Nephron (organoid): ENCODE measurements at regions not wholly inside any gene's neighbourhood (a gene's known extent, or its start where the extent isn't known, plus 50 kb on each side); places are given as distances from the start of the nearest gene placed in this dataset.

ENCODE experiments used
- H3K27ac Mint-ChIP-seq, 3 experiments: 2 replicates each; pipeline ENCODE4 v1.8.0; 2020; ENCODE audit warnings: mixed read lengths in 3 of 3, mild to moderate bottlenecking in 2 of 3, moderate library complexity in 1 of 3
- H3K27me3 Mint-ChIP-seq: 2 replicates; pipeline ENCODE4 v1.8.0; 2021; ENCODE audit warnings: low read depth, mild to moderate bottlenecking, moderate library complexity, mixed read lengths
- H3K36me3 Mint-ChIP-seq: 2 replicates; pipeline ENCODE4 v1.8.0; 2020; ENCODE audit warnings: low read depth, mixed read lengths
- H3K4me1 Mint-ChIP-seq: 2 replicates; pipeline ENCODE4 v1.8.0; 2020; ENCODE audit warnings: mixed read lengths
- H3K4me3 Mint-ChIP-seq, 3 experiments: 2 replicates each; pipeline ENCODE4 v1.8.0; 2020; ENCODE audit warnings: mild to moderate bottlenecking in 3 of 3, mixed read lengths in 3 of 3, moderate library complexity in 2 of 3
- H3K9me3 Mint-ChIP-seq: 2 replicates; pipeline ENCODE4 v1.8.0; 2020; ENCODE audit warnings: mixed read lengths
- CTCF ChIP-seq, 3 experiments: fragments of 200-600 bp; sonication (generic); IDR thresholded peaks; one replicate each; pipeline ENCODE4 v1.5.0; 2021; ENCODE audit warnings: antibody characterized with exemption in 3 of 3; ENCODE audit not compliant: unreplicated experiment in 3 of 3

DNA sequence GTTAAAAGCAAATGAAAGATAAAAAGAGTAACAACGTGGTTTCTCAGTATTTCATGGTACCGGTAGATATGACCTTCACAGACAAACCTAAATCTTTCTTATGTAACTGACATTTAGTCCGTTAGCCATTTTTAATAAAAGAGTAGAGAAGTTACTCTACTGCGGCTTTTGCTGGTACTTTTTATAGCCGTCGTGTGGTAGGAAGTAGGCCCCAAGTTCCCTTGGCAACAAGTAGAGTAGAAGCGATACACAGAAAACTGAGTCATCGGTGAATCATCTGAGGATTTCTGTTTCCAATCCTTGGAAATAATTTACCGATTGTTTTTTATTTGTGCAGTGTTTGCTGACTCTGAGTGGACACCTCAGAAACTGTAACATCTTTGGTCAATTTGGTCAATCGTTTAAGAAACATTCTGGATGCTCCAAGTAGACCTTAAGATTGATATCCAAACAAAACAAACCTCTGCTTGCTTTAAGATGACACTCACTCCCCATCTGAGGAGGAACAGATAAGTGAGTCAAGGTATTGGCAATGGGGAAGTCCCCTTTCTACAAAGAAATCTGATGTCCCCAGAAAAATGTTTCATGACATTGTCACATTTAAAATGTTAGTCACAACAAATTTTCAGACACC, 63.9 kb upstream of the AHR start:
- no peaks in the 10 kb centered on the region for H3K27me3 Mint-ChIP-seq
- H3K27ac Mint-ChIP-seq: peak overlapping the region in 1 of 3 experiments; percentile 13
- H3K4me3 Mint-ChIP-seq: no peak overlapping the region
- H3K36me3 Mint-ChIP-seq: no peaks in the 10 kb centered on the region
- no peak for TF ChIP-seq CTCF (IDR thresholded peaks at IDR 0.05; ENCODE audit: unreplicated experiment in 3 of 3)
- H3K4me1 Mint-ChIP-seq: no peaks in the 10 kb centered on the region
- H3K9me3 Mint-ChIP-seq: no peaks in the 10 kb centered on the region

DNA sequence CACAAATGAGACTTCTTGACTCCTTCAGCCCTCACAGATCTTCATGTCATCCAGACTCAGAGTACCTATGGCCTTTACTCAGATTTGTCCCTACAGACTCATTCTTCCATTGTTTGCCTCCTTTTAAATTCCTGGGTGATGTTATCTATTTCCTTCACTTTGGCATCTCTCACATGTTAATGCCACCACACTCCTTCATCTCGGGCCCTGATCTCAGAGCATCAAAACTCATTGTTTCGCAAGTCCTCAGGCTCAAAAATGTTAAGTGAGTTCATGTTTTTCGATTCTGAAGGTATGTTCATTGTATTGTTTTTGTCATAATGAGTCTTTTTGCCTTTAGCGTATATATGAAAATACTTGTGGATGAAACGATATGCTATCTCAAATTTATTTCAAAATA, 62.3 kb upstream of the AHR start:
- no peaks in the 10 kb centered on the region for H3K4me1 Mint-ChIP-seq
- no peaks in the 10 kb centered on the region for H3K9me3 Mint-ChIP-seq
- no peaks in the 10 kb centered on the region for H3K36me3 Mint-ChIP-seq
- no peak overlapping the region for H3K27ac Mint-ChIP-seq
- TF ChIP-seq CTCF (IDR thresholded peaks at IDR 0.05; ENCODE audit: unreplicated experiment in 3 of 3): no peak
- H3K27me3 Mint-ChIP-seq: no peaks in the 10 kb centered on the region
- H3K4me3 Mint-ChIP-seq: no peak overlapping the region

GRCh38 chr7:17236603-17237002, 61.8 kb upstream of the AHR start:
- TF ChIP-seq CTCF (IDR thresholded peaks at IDR 0.05; ENCODE audit: unreplicated experiment in 3 of 3): no peak
- Mint-ChIP-seq H3K27me3 (no peaks in the 10 kb centered on the region), H3K4me1 (no peaks in the 10 kb centered on the region), H3K36me3 (no peaks in the 10 kb centered on the region), H3K27ac (no peak overlapping the region), H3K9me3 (no peaks in the 10 kb centered on the region), H3K4me3 (no peak overlapping the region)

GRCh38 chr7:17239046-17239445, 59.4 kb upstream of the AHR start:
- H3K9me3 Mint-ChIP-seq: no peaks in the 10 kb centered on the region
- H3K4me1 Mint-ChIP-seq: no peaks in the 10 kb centered on the region
- H3K4me3 Mint-ChIP-seq: no peak overlapping the region
- H3K27ac Mint-ChIP-seq: no peak overlapping the region
- H3K27me3 Mint-ChIP-seq: no peaks in the 10 kb centered on the region
- no peaks in the 10 kb centered on the region for H3K36me3 Mint-ChIP-seq
- TF ChIP-seq CTCF (IDR thresholded peaks at IDR 0.05; ENCODE audit: unreplicated experiment in 3 of 3): no peak

DNA sequence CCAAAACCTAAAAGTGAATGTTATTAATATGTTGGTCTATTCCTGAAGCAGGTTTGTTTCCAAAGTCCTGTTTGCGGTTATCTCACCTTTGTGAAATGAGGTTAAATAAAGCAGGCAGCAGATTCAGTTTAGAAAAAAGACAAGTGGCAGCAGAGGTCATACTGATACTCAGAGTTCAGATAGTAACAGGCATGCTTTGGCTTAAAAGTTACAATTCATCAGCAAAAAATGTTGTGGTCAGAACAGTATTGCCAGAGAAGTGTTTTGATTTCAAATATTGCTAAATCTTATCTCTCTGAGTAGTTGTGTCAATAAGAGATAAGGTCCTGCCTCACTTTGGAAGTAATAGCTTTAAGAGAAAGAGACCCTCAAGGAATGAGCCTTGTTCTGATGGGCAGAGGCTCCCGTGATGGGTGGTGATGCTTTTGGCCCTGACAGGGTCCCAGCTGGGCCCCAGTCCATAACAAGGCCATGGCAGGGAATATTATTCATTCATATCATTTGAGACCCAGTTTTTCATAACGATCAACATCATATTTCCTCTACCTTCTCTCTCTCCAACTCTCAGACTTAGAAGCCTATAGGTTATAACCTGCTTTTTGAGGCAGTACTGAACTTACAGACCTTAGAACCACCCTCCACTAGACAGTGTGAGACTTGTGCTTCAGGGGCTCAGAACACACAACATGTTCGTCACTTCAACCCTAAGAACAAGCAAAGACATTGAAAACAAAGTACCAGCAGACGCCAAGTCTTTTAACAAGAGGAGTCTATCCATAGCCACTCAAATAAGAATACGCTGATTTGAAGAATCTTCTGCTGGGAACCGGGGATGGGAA, 58.5 kb upstream of the AHR start:
- H3K9me3 Mint-ChIP-seq: no peaks in the 10 kb centered on the region
- no peaks in the 10 kb centered on the region for H3K36me3 Mint-ChIP-seq
- TF ChIP-seq CTCF (IDR thresholded peaks at IDR 0.05; ENCODE audit: unreplicated experiment in 3 of 3): no peak
- H3K27ac Mint-ChIP-seq: no peak overlapping the region
- H3K27me3 Mint-ChIP-seq: no peaks in the 10 kb centered on the region
- no peak overlapping the region for H3K4me3 Mint-ChIP-seq
- H3K4me1 Mint-ChIP-seq: no peaks in the 10 kb centered on the region

DNA sequence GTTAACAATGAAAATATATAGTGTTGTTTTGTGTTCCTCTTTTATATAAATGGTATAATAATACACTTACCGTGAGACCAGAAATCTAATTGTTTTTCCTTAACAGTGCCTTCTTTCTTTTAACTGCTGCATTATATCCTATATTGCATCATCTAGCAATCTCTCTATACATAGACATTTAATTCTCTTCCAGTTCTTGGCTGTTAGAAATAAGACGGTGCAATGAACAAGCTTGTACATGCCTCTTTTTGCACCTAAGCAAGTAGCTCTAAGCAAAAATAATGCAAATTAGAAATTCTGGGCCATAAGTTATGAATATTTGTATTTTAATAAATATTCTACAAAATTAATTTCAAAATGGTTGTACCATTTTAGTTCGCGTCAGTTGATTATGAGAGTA, 55.9 kb upstream of the AHR start:
- Mint-ChIP-seq H3K9me3 (no peaks in the 10 kb centered on the region), H3K27me3 (no peaks in the 10 kb centered on the region), H3K4me1 (no peaks in the 10 kb centered on the region), H3K27ac (no peak overlapping the region), H3K4me3 (no peak overlapping the region), H3K36me3 (no peaks in the 10 kb centered on the region)
- TF ChIP-seq CTCF (IDR thresholded peaks at IDR 0.05; ENCODE audit: unreplicated experiment in 3 of 3): no peak
